ENCODE measurements at regions not wholly inside any gene's neighbourhood (a gene's known extent, or its start where the extent isn't known, plus 50 kb on each side); places are given as distances from the start of the nearest gene placed in this dataset.

DNA sequence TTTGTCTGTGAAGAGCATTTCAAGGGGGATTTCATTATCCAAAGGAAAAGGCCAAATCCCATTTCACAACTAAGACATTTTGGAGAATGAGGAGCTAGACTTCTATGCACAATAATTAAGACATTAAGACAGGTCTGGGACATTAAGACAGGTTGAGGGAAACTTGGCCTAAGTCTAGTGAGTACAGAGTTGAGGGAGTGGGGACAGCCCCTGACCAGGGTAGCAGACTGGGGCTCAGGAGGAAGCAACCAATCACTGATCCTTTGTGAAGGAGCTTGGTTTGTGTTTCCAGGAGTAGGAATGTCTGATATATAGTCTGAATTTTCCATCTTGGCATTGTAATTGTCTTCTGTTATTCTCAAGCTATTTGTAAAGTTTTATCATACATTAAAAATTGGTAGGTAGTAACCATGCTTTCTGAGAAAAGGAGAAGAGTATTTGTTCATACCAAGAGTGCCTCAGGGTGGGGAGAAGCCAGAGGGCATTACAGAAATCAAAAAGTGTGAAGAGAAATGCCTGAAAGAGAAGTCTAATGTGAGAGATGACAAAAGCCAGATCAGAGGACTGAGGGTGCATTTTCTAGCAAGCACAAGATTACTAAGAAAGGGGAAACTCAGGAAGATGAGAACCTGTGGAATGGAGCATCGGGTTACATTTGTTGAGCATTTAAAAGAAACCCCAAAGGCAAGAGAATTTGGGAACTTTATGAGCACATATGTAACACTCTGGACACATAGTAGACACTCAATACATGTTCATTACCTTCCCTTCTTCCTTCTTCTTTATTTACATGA, 189.3 kb upstream of the PIK3R1 start:
- no peak overlapping the region for H3K27ac ChIP-seq (ENCODE audit: control insufficient read depth, insufficient read depth, low read length)
- no peaks in the 10 kb centered on the region for H3K79me2 ChIP-seq (ENCODE audit: control insufficient read depth, insufficient read depth, low read length)
- DNase-seq (ENCODE audit: low read depth, low spot score) = no peak
- no peak overlapping the region for H3K4me3 ChIP-seq (ENCODE audit: control insufficient read depth in 2 of 3, extremely low read depth in 1 of 3, insufficient read depth in 2 of 3, low read depth in 1 of 3, low read length in 3 of 3)
- H3K9me3 ChIP-seq (ENCODE audit: control insufficient read depth, low read depth, low read length) = no peaks in the 10 kb centered on the region
- TF ChIP-seq, protein P1, sequence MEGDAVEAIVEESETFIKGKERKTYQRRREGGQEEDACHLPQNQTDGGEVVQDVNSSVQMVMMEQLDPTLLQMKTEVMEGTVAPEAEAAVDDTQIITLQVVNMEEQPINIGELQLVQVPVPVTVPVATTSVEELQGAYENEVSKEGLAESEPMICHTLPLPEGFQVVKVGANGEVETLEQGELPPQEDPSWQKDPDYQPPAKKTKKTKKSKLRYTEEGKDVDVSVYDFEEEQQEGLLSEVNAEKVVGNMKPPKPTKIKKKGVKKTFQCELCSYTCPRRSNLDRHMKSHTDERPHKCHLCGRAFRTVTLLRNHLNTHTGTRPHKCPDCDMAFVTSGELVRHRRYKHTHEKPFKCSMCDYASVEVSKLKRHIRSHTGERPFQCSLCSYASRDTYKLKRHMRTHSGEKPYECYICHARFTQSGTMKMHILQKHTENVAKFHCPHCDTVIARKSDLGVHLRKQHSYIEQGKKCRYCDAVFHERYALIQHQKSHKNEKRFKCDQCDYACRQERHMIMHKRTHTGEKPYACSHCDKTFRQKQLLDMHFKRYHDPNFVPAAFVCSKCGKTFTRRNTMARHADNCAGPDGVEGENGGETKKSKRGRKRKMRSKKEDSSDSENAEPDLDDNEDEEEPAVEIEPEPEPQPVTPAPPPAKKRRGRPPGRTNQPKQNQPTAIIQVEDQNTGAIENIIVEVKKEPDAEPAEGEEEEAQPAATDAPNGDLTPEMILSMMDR (optimal IDR thresholded peaks at IDR 0.05 in 1 of 3, IDR thresholded peaks at IDR 0.05 in 1 of 3, conservative IDR thresholded peaks at IDR 0.05 in 1 of 3; ENCODE audit: extremely low read depth in 1 of 3, insufficient read depth in 2 of 3, low read length in 3 of 3) = no peak
- no peak for TF ChIP-seq EZH2 (IDR thresholded peaks at IDR 0.05; ENCODE audit: low read length)
- H3K4me1 ChIP-seq (ENCODE audit: control insufficient read depth, extremely low read depth, insufficient read depth, low read length) = peaks cover 5% of the 10 kb centered on the region
- H2AFZ ChIP-seq (ENCODE audit: control insufficient read depth, low read length) = no peak overlapping the region
- dilution Hi-C loops (cut with MboI; ENCODE audit: extremely low pct_ligation_motif_present, low sequenced_read_pairs) = no loop called here
- H3K9me1 ChIP-seq (ENCODE audit: control insufficient read depth, extremely low read depth, insufficient read depth, low read length) = no peaks in the 10 kb centered on the region
- no peaks in the 10 kb centered on the region for H4K20me1 ChIP-seq (ENCODE audit: control insufficient read depth, extremely low read depth, insufficient read depth, low read length)
- no peaks in the 10 kb centered on the region for H3K27me3 ChIP-seq (ENCODE audit: control insufficient read depth, extremely low read depth, insufficient read depth, low read length)
- H3K36me3 ChIP-seq (ENCODE audit: control insufficient read depth in 2 of 2, extremely low read depth in 1 of 2, insufficient read depth in 2 of 2, low read length in 2 of 2) = no peaks in the 10 kb centered on the region
- H3K9ac ChIP-seq (ENCODE audit: control insufficient read depth, extremely low read depth, insufficient read depth, low read length) = no peak overlapping the region
- no peak for FAIRE-seq
- no peak overlapping the region for H3K4me2 ChIP-seq (ENCODE audit: control insufficient read depth, extremely low read depth, insufficient read depth, low read depth, low read length)

DNA sequence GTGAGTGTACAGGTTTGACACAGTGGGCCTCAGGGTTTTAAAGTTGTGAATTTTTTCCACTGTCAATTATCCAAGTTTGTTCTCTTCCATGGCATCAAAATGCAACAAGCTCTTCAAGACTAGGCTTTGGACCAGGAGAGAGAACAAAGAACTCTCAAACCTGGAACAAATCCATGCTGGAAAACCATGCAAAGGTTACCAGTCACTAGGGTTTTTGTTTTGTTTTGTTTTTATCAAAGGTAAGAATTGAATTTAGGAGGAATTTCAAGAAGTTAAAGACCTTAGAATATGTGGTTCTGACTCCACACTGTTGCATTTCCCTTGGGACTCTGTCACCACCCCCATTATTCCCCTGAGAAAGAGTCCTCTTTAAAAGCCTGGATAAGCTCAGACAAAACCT, 191.1 kb upstream of the PIK3R1 start:
- FAIRE-seq (no peak), DNase-seq (ENCODE audit: low read depth, low spot score) (no peak)
- Histone ChIP-seq H3K4me2 (ENCODE audit: control insufficient read depth, extremely low read depth, insufficient read depth, low read depth, low read length) (no peak overlapping the region), H3K27ac (ENCODE audit: control insufficient read depth, insufficient read depth, low read length) (no peak overlapping the region), H3K9me1 (ENCODE audit: control insufficient read depth, extremely low read depth, insufficient read depth, low read length) (no peaks in the 10 kb centered on the region), H2AFZ (ENCODE audit: control insufficient read depth, low read length) (no peak overlapping the region), H3K36me3 (ENCODE audit: control insufficient read depth in 2 of 2, extremely low read depth in 1 of 2, insufficient read depth in 2 of 2, low read length in 2 of 2) (no peaks in the 10 kb centered on the region), H4K20me1 (ENCODE audit: control insufficient read depth, extremely low read depth, insufficient read depth, low read length) (no peaks in the 10 kb centered on the region), H3K4me3 (ENCODE audit: control insufficient read depth in 2 of 3, extremely low read depth in 1 of 3, insufficient read depth in 2 of 3, low read depth in 1 of 3, low read length in 3 of 3) (no peak overlapping the region), H3K9me3 (ENCODE audit: control insufficient read depth, low read depth, low read length) (no peaks in the 10 kb centered on the region), H3K27me3 (ENCODE audit: control insufficient read depth, extremely low read depth, insufficient read depth, low read length) (no peaks in the 10 kb centered on the region), H3K9ac (ENCODE audit: control insufficient read depth, extremely low read depth, insufficient read depth, low read length) (no peak overlapping the region), H3K79me2 (ENCODE audit: control insufficient read depth, insufficient read depth, low read length) (no peaks in the 10 kb centered on the region), H3K4me1 (ENCODE audit: control insufficient read depth, extremely low read depth, insufficient read depth, low read length) (peaks cover 5% of the 10 kb centered on the region)
- TF ChIP-seq, protein P1 (optimal IDR thresholded peaks at IDR 0.05 in 1 of 3, IDR thresholded peaks at IDR 0.05 in 1 of 3, conservative IDR thresholded peaks at IDR 0.05 in 1 of 3; ENCODE audit: extremely low read depth in 1 of 3, insufficient read depth in 2 of 3, low read length in 3 of 3) = no peak
- TF ChIP-seq EZH2 (IDR thresholded peaks at IDR 0.05; ENCODE audit: low read length) = no peak
- dilution Hi-C loops (cut with MboI; ENCODE audit: extremely low pct_ligation_motif_present, low sequenced_read_pairs) = no loop called here
